Activated T-cell treated with anti-CD3 and anti-CD28 coated beads, Interleukin-2, amount 50 U/mL, for 4 hours (primary cell): ENCODE measurements at regions not wholly inside any gene's neighbourhood (a gene's known extent, or its start where the extent isn't known, plus 50 kb on each side); places are given as distances from the start of the nearest gene placed in this dataset.

Experiments
- ATAC-seq, 2 donors: fragments of 200-7000 bp; cut with Tn5 transposase; one replicate each; pipeline ENCODE4 v1.10.0; 2021
- DNase-seq: peaks from one replicate; pipeline ENCODE4 v3.0.0-alpha.2; 2020
- H3K27me3 Mint-ChIP-seq: one replicate; pipeline ENCODE4 v1.8.0; 2021; ENCODE audit warnings: low read depth, mixed read lengths
- H3K36me3 Mint-ChIP-seq: one replicate; pipeline ENCODE4 v1.8.0; 2022; ENCODE audit warnings: mixed read lengths; ENCODE audit not compliant: insufficient read depth
- H3K4me1 Mint-ChIP-seq: one replicate; pipeline ENCODE4 v1.8.0; 2021; ENCODE audit warnings: low read depth, mixed read lengths
- H3K4me3 Mint-ChIP-seq: one replicate; pipeline ENCODE4 v1.8.0; 2021; ENCODE audit warnings: mild to moderate bottlenecking, moderate library complexity, mixed read lengths
- H3K9me3 Mint-ChIP-seq: one replicate; pipeline ENCODE4 v1.8.0; 2021; ENCODE audit warnings: mixed read lengths

DNA sequence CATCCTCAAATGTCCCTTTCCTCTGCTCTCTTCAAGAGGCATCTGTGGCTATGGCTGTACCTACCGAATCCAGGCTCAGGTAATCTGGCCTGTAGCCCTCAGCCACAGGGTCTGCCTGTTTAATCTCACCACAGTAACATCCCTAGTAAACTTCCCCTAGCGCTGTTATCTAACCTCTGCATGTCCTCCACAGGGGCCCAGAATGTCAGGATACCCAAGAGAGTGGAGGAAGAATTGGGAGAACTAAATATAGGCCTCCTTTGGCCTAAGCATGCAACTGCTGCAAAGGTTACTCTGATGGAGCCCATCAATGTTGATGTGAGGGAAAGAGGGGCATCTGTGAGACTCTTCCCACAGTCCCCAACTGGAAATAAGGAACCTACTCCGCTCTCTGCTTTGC is 63.2 kb upstream of the IFNG-AS1 start:
- DNase-seq (no peak), ATAC-seq (no peak)
- Mint-ChIP-seq H3K4me1 (peaks cover 9% of the 10 kb centered on the region), H3K9me3 (no peaks in the 10 kb centered on the region), H3K4me3 (no peak overlapping the region), H3K36me3 (no peaks in the 10 kb centered on the region), H3K27me3 (no peaks in the 10 kb centered on the region)

DNA sequence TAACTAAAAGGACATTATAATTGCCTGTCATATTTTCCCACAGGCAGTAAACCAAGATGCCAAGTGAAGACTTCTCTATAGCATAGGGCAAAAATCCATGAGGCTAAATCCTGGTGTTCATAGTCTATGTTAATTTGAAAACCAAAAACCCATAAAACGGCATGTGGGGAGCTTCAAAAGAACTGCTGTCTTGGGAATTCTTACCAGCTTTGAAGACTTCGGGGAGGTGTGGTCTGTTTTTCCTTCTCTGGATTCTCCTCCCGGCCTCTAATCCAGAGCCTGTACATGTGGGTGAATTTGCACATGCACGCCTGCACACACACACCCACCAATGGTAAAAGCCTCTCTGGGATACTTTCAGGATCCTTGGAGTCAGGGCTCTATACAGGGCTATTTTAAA is 61.9 kb upstream of the IFNG-AS1 start:
- Mint-ChIP-seq H3K27me3 (no peaks in the 10 kb centered on the region), H3K9me3 (no peaks in the 10 kb centered on the region), H3K4me1 (peaks cover 9% of the 10 kb centered on the region), H3K4me3 (no peak overlapping the region), H3K36me3 (no peaks in the 10 kb centered on the region)
- ATAC-seq (no peak), DNase-seq (no peak)

- DNase-seq (no peak), ATAC-seq (no peak)
Measured at GRCh38 chr12:67927815-67928214, 61.4 kb upstream of the IFNG-AS1 start.

DNA sequence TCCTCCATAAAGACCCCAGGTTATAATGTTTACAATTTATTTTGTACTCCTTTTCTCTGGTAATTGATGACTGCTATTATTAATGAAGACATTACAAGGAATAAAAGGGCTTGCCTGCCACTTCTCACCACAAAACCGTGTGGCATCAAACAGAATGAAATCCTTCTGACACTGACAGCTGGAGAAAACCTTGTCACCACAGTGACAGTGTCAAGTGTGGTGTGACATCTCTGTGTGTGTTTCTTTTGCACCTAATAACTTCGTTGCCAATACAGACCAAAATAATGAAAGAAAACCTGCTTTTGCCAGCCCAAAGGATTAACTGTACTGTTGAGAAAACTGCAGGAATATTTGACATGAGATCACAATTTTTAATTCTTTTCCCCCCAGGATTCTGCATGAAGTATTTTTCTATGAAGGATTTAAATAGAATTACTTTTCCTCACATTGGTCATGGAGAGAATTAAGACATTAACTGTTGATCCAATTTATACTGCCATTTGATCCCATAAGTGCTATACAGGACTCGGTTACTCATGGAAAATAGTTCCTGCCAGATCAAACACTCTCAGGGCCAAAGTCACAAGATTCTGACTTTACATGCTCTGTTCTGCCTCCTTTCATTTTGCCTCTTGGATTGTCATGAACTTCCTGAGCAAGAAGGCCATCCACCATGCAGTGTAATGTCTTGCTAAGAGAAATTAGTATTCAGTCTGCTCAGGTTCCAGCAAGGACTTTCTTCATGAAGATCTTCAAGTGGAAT is 60.4 kb upstream of the IFNG-AS1 start:
- Mint-ChIP-seq H3K27me3 (no peaks in the 10 kb centered on the region), H3K9me3 (no peaks in the 10 kb centered on the region), H3K36me3 (no peaks in the 10 kb centered on the region), H3K4me1 (peaks cover 9% of the 10 kb centered on the region), H3K4me3 (no peak overlapping the region)
- ATAC-seq (no peak), DNase-seq (no peak)

More at GRCh38 chr12:67927815-67928214, 61.4 kb upstream of the IFNG-AS1 start:
- Mint-ChIP-seq H3K9me3 (no peaks in the 10 kb centered on the region), H3K4me1 (peaks cover 9% of the 10 kb centered on the region), H3K36me3 (no peaks in the 10 kb centered on the region), H3K4me3 (no peak overlapping the region), H3K27me3 (no peaks in the 10 kb centered on the region)

DNA sequence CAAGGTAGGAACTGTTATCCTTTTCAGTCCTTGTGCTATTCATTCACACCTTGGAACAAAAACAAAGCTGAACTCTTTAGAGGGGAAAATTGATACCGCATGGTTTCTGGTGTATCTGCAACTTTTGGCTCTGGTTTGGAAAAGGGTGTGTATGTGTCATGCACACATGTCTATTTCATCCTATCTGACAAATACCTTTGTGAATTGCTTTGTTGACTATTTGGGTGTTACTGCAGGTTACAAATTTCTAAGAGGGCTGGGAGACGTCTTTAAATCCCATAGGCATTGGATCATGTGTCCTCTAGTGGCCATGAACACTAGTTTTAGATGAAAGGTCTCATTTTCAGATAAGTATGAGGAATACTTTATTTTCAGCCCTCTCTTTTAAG is 59.9 kb upstream of the IFNG-AS1 start:
- Mint-ChIP-seq H3K4me3 (no peak overlapping the region), H3K36me3 (no peaks in the 10 kb centered on the region), H3K27me3 (no peaks in the 10 kb centered on the region), H3K9me3 (no peaks in the 10 kb centered on the region), H3K4me1 (peaks cover 9% of the 10 kb centered on the region)
- ATAC-seq (no peak), DNase-seq (no peak)

DNA sequence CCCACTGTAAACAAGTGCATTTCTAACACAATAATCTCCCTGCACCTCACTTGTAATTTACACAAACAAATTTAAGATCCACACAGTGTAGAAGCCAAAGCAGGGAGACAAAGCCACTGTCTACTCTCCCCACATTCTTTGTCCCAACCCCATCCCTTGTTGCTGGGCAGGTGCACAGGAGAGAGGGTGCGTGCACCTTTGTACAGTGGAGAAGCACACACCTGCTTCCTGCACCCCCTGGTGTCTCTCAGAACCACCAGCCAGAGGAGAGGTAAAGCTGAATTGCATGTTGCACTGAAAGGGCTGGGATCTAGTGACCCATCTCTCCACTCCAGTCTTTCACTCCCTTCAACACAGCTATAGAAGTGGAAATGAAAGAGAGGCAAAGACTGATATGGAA is 51.4 kb upstream of the IFNG-AS1 start:
- H3K4me1 Mint-ChIP-seq: no peaks in the 10 kb centered on the region
- no peaks in the 10 kb centered on the region for H3K36me3 Mint-ChIP-seq
- H3K9me3 Mint-ChIP-seq: no peaks in the 10 kb centered on the region
- no peak overlapping the region for H3K4me3 Mint-ChIP-seq
- peaks cover 4% of the 10 kb centered on the region for H3K27me3 Mint-ChIP-seq
- DNase-seq (no peak), ATAC-seq (no peak)
